GM12873 (cell line): ENCODE measurements at regions not wholly inside any gene's neighbourhood (a gene's known extent, or its start where the extent isn't known, plus 50 kb on each side); places are given as distances from the start of the nearest gene placed in this dataset.

Experiments used
- CTCF ChIP-seq: IDR thresholded peaks from 2 replicates; pipeline ENCODE4 v1.5.1; 2012; ENCODE audit warnings: low read depth, mild to moderate bottlenecking, moderate library complexity, low read length, control low read depth; ENCODE audit not compliant: insufficient read depth; ENCODE audit errors: missing control alignments

GRCh38 chr6:22833191-22833590 is 263.8 kb downstream of the HDGFL1 start:
- no peak for TF ChIP-seq CTCF

- no peak for TF ChIP-seq CTCF
Observed at GRCh38 chr6:22838345-22838744, 269.0 kb downstream of the HDGFL1 start.

- no peak for TF ChIP-seq CTCF
Observed at GRCh38 chr6:22845467-22845866, 276.1 kb downstream of the HDGFL1 start.

DNA sequence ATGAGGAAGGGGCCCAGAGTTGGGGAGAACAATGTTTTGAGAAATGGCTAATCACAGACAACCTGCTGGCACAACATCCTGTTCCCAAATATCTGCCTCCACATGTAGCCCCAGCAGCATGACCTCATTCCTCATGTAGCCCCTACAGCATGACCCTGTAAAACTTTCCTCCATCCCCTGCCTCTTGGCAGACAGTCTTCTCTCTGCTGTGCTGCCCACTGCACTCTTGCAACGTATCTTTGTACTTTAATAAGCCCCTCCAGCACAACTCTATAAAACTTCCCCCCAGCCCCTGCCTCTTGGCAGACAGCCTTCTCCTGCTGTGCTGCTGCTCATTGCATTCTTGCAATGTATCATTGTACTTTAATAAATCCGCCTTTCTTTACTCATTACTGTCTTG is 278.8 kb downstream of the HDGFL1 start:
- no peak for TF ChIP-seq CTCF

- TF ChIP-seq CTCF: no peak
Observed at GRCh38 chr6:22849921-22850320, 280.6 kb downstream of the HDGFL1 start.

DNA sequence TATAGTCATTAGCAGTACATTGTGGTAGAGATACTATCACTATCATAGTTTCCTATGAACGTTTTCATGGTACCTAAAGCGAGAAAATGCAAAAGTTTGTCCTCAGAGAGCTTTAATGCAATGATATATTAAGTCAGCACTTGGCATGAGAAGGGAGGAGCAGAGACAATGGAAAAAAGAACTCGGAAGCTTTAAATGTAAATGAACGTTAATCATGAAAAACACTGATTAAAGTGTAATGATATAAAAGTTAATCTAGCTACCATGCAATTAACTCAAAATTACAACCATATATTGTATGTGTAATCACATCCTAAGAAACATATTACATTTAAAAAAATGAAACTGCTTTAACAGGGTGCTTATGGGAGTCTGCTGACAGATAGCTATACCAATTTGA is 282.7 kb downstream of the HDGFL1 start:
- TF ChIP-seq CTCF: no peak

DNA sequence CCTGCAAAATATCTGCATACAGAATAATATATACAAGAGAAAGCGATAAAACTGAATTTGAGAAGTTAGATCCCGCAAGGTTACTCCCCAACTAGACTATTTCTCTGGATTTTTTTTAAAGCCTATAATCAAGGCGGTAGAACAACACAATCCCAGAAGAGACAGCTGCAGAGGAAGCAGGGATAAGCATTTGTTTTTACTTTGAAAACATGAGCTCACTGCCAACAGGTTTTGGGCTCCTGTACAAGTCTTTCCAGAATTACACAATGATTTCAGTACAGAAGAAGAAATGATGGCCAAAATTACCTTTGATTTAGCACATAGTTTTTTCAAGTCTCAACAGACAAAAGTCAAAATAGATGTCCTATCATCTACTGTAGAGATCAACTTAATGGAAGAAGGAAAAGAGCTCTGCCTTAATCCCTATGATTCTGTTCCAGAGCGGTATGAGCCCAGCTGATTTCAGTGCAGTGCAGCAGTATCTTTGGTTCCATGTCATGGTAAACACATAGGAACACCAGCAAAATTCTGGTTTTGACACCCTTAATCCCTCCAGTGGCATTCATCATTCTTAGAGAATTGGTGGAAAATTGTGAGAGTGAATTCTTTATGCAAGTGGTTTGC is 304.3 kb downstream of the HDGFL1 start:
- TF ChIP-seq CTCF: no peak
